ENCODE measurements at regions not wholly inside any gene's neighbourhood (a gene's known extent, or its start where the extent isn't known, plus 50 kb on each side); places are given as distances from the start of the nearest gene placed in this dataset.

- peaks cover 0 to 3% (median 0%) of the 10 kb centered on the region in 4 donors for H3K9me3 ChIP-seq (ENCODE audit: control insufficient read depth in 4 of 4, low read length in 3 of 4)
- no peak overlapping the region for H3K4me3 ChIP-seq (ENCODE audit: low read depth in 1 of 3, low read length in 3 of 3)
- no peak overlapping the region for H3K9ac ChIP-seq (ENCODE audit: low read depth in 1 of 2, low read length in 2 of 2)
- no peak for DNase-seq (ENCODE audit: low spot score)
- no peak for TF ChIP-seq SP1 (IDR thresholded peaks at IDR 0.05)
- no peak for TF ChIP-seq TAF1 (conservative IDR thresholded peaks at IDR 0.05)
- no peak for TF ChIP-seq RAD21 (IDR thresholded peaks at IDR 0.05)
- no peak for TF ChIP-seq EGR1 (IDR thresholded peaks at IDR 0.05; ENCODE audit: low read depth in 2 of 2)
- no peak for TF ChIP-seq RXRA (IDR thresholded peaks at IDR 0.05)
- TF ChIP-seq CTCF (IDR thresholded peaks at IDR 0.05; ENCODE audit: low read depth, low read length, missing input control) = no peak
- no peak for TF ChIP-seq NR2F2 (IDR thresholded peaks at IDR 0.05)
- TF ChIP-seq REST (IDR thresholded peaks at IDR 0.05) = no peak
- no peak for TF ChIP-seq JUND (IDR thresholded peaks at IDR 0.05)
- no peak for TF ChIP-seq FOXA1 (IDR thresholded peaks at IDR 0.05)
- no peak for TF ChIP-seq YY1 (IDR thresholded peaks at IDR 0.05)
- TF ChIP-seq HNF4G (IDR thresholded peaks at IDR 0.05) = no peak
- TF ChIP-seq FOXA2 (IDR thresholded peaks at IDR 0.05) = no peak
- no peak for TF ChIP-seq HNF4A (conservative IDR thresholded peaks at IDR 0.05)
- TF ChIP-seq ATF3 (IDR thresholded peaks at IDR 0.05) = no peak
- no peaks in the 10 kb centered on the region for H3K4me1 ChIP-seq (ENCODE audit: control insufficient read depth in 4 of 4, insufficient read depth in 4 of 4, low read length in 3 of 4)
- H3K27me3 ChIP-seq (ENCODE audit: control insufficient read depth in 4 of 4, insufficient read depth in 4 of 4, low read length in 3 of 4) = no peaks in the 10 kb centered on the region
- no peaks in the 10 kb centered on the region for H3K36me3 ChIP-seq (ENCODE audit: control insufficient read depth in 4 of 4, insufficient read depth in 3 of 4, low read depth in 1 of 4, low read length in 3 of 4)
- H3K27ac ChIP-seq (ENCODE audit: low read depth in 1 of 2, low read length in 2 of 2) = no peak overlapping the region
These were observed 102.6 kb upstream of the SATB1 start for GRCh38 chr3:18527691-18528090.

- no peak for TF ChIP-seq CTCF (IDR thresholded peaks at IDR 0.05; ENCODE audit: low read depth, low read length, missing input control)
- TF ChIP-seq REST (IDR thresholded peaks at IDR 0.05) = no peak
- no peak for TF ChIP-seq ATF3 (IDR thresholded peaks at IDR 0.05)
- no peak for TF ChIP-seq ZBTB33 (IDR thresholded peaks at IDR 0.05)
- TF ChIP-seq JUND (IDR thresholded peaks at IDR 0.05) = no peak
- TF ChIP-seq MAX (IDR thresholded peaks at IDR 0.05) = no peak
- no peak overlapping the region for H3K9ac ChIP-seq (ENCODE audit: low read depth in 1 of 2, low read length in 2 of 2)
- H3K9me3 ChIP-seq (ENCODE audit: control insufficient read depth in 4 of 4, low read length in 3 of 4) = peaks cover 0 to 3% (median 0%) of the 10 kb centered on the region in 4 donors
- H3K4me1 ChIP-seq (ENCODE audit: control insufficient read depth in 4 of 4, insufficient read depth in 4 of 4, low read length in 3 of 4) = no peaks in the 10 kb centered on the region
- DNase-seq (ENCODE audit: low spot score) = no peak
- no peaks in the 10 kb centered on the region for H3K27me3 ChIP-seq (ENCODE audit: control insufficient read depth in 4 of 4, insufficient read depth in 4 of 4, low read length in 3 of 4)
- H3K27ac ChIP-seq (ENCODE audit: low read depth in 1 of 2, low read length in 2 of 2) = no peak overlapping the region
- no peak overlapping the region for H3K4me3 ChIP-seq (ENCODE audit: low read depth in 1 of 3, low read length in 3 of 3)
- H3K36me3 ChIP-seq (ENCODE audit: control insufficient read depth in 4 of 4, insufficient read depth in 3 of 4, low read depth in 1 of 4, low read length in 3 of 4) = no peaks in the 10 kb centered on the region
These were observed 101.5 kb upstream of the SATB1 start for GRCh38 chr3:18526667-18527066.

Data from liver (tissue), 7 donors.